HG02840 (cell line): ENCODE measurements at regions not wholly inside any gene's neighbourhood (a gene's known extent, or its start where the extent isn't known, plus 50 kb on each side); places are given as distances from the start of the nearest gene placed in this dataset.
"Not testable (repeated sequence)": the region's sequence is repeated elsewhere in the genome, so short reads cannot be mapped to it uniquely, and the experiment has no call there.

Source experiments
- ATAC-seq: cut with Tn5 transposase; IDR thresholded peaks from one replicate; pipeline ENCODE4 v1.9.1; 2021; ENCODE audit warnings: mild to moderate bottlenecking, moderate library complexity, moderate number of reproducible peaks; ENCODE audit not compliant: unreplicated experiment, low FRiP score

DNA sequence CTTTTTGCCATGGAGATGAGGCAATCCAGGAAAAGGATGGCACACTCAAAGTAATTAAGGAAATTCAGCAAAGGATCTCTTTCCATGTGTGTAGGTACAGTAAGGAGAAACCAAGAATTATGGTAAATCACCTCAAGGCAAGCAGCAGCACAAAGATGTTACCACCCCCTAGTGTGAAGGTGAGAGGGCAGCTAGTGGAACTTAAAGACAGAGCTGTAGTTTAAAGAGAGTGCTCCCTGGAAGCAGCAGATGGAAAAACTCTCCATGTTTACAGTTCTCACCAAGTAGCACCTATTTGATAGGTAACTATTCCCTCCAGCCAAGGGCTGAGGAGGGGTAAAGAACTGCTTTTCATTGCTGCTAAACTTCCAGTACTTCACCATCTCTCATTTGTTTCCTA, 860.4 kb upstream of the CRIM1 start:
- no peak for ATAC-seq

DNA sequence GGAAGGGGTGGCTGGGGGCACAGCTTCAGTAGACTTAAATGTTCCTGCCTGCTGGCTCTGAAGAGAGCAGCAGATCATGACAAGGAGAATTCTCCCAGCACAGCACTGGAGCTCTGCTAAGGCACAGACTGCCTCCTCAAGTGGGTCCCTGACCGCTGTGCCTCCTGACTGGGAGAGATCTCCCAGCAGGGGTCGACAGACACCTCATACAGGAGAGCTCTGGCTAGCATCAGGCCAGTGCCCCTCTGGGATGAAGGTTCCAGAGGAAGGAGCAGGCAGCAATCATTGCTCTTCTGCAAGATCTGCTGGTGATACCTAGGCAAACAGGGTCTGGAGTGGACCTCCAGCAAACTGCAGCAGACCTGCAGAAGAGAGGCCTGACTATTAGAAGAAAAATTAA, 877.5 kb upstream of the CRIM1 start:
- ATAC-seq, result not testable (repeated sequence)

DNA sequence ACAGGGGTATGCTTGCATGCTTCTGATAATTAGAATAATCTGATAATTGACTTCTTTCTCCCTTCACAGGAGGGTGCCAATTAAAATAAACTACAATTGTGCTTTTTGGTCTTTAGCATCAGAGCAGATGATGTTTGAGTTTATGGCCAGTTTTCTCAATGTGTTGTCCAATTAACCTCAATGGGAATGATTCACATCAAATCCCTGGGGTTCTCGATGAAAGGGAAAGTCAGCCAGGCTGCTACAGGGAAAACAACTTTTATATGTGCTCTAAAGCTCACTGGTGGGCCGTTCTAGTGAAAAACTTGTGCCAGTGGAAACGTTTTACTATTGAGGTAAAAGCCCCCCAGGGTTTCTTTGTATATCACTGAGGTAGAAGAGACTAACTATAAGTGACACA, 887.3 kb upstream of the CRIM1 start:
- no peak for ATAC-seq

DNA sequence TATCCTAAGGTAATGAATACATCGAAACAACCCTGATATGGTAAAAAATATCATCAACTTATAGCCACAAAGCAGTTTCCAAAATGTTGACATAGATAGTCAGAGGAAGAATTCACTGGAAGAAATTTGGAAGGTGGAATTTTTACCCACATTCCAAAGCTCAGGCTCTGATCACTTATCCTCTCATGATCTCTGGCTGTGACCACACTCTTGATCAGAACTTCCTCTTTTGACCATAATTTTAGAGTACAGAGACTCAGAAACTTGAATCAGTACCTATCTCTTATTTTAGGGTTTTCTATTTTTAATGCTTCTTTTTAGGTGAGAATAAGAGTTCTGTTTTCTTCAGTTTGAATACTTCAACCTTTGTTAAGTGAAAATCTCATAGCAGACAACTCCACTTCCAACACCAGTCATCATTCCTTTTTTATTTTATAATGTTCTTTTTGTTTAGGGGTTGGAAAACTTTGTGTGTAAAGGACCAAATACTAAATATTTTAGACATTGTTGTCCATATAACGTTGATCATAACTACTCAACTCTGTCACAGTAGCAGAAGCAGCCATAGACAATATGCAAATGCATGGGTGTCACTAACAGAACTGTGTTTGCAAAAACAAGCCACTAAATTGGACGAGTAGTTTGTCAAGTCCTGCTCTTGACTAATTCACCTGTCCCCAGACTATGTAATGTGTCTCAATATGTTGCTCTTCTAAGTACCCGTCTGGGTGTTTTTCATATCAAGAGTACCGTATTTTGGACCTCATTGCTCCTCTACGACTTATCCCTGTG, 891.6 kb upstream of the CRIM1 start:
- no peak for ATAC-seq

DNA sequence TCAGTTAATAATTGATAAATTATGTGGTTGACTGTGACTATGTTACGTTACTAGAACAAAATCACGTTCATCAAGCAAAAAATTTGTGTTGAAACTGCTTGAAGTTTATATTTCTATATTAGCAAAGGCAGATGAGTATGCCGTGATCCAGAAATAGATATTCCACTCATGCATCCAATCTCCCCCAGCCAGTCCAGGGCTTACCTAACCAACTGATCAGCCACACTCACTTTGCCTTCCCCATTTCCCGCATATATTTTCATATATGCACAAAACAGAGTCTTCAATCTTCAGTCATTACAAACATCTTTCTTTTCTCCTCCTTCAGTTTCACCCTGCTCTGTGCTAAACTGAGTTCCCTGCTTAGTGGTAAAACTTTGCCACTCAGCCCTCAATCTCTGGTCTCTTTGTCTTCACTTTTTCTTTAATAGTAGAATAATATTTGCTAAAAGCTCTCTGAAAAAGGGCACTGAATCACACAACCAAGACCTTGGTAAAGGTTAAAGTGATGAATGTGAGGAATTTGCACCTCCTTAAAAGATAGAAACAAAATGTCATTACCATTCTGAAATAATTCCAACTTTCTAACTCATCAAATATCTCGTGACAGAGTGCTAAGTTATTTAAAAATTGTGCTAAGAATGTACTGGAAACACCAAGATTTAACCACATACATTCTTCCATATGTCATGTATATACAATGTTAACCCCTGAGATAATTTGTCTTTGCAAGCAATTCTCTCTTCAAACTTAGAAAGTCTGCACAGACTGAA, 893.2 kb upstream of the CRIM1 start:
- no peak for ATAC-seq

DNA sequence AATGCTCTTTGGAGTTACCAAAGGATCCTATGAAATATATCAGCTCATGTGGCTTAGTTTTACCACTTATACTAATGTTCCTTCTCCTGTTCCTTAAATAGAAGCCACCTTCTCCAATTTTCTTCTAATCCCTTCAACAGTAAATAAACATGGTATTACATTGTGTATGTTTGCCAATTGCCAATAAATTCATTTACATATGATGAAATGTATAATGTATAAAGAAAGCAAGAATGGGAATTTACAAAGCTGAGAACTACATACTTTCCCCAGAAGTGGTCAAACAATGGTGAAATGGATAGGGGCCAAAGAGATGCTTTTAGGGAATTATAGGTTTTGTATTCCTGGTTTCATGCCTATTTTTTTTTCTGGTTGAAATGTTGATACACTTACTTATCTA, 894.2 kb upstream of the CRIM1 start:
- ATAC-seq, result no peak

DNA sequence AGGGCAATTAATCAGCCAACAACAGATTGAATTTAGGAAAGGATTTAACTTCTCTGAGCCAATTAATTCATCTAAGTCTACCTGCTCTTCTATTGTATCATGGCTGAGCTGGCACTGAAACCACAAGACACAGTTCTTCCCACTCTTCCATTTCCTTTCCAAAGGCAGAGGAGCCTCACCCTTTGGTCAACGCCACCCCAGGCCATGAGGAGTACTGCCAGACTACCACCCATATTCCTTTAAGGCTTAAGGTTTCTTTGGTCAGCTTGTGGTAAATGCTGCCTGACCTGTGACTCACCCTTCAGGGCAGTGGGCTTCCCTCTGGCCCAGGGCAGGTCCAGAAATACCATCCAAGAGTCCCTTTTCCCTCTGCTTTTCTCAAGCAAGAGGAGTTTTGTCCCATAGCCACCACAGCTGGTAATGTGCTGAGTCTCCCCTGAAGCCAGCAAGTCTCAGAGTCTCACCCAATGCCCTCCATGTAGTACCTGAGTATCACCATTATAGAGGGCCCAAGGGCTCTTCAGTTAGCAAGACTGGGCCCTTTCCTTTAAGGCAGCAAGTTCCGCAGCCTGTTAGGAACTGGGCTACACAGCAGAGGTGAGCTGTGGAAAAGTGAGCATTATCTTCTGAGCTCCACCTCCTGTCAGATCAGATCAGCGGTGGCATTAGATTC, 900.5 kb upstream of the CRIM1 start:
- ATAC-seq, result no peak

DNA sequence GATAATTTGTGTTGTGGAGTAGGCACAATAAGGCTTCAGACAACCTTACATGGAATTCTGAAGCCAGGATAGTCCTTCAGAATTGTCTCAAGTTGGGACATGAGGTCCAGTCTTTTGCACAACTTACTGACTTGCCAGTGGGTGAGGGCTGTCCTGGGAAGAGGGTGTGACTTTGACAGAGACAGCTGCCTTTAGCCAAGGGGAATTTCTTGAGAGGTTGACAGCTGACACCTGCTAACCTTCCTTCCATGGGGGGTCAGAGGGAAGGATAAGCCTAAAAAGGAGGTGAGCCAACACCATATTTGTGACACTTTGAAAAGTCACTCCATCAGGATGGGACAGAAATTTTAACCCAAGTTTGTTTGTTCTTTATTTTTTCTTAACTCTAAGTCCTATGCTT, 907.8 kb upstream of the CRIM1 start:
- no peak for ATAC-seq

DNA sequence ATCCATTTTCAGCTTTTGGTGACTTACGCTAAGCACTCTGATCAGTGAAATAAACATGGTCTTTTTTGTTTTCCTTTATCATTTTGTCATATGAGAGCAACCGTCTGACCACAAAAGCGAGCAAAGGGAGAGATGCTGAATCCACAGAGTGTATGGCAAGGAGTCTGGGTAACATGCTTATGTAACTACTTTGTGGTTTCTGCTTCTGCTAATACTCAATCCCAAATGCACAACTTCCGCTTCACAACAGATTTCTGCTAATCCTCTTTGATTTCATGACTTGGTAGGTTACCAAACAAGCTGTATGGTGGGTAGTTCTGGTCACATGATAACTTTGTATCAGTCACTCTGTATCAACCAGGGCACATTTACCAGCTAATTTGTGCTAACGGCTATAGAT, 908.4 kb upstream of the CRIM1 start:
- ATAC-seq, result no peak

DNA sequence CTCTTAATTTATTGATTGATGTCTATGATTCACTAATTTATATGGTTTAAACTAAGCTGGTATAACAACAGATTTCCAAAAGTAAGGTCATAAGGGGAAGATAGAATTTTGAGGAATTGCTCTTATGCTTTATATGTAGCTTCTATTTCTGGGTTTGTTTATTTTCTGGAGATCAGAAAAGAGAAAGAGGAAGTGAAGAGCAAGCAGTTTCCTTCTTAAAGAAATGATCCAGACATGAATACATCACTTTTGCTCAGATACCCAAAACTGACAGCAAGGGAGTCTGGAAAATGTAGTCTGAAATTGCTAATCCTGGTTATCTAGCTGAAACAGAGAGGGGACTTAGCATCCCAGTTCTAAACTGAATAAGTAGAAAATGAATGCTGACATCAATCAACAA, 912.5 kb upstream of the CRIM1 start:
- no peak for ATAC-seq

DNA sequence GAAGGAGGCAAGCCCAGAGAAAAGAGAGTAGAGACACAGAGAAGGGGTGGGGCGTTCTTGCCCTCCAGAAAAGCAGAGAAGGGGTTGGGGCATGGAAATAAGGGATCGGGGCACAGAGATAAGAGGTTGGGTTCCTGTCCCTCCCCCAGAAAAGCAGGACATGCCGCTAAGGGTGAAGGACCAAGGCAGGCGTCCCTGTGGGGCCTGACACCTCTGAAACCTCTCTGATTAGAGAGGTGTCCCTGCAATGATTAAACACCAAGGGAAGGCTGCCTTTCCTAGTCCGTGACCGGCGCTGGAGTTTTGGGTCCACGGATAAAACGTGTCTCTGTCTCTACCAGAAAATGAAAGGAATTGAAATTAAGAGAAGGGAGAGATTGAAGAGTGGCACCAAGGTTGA, 914.0 kb upstream of the CRIM1 start:
- not testable (repeated sequence) for ATAC-seq

DNA sequence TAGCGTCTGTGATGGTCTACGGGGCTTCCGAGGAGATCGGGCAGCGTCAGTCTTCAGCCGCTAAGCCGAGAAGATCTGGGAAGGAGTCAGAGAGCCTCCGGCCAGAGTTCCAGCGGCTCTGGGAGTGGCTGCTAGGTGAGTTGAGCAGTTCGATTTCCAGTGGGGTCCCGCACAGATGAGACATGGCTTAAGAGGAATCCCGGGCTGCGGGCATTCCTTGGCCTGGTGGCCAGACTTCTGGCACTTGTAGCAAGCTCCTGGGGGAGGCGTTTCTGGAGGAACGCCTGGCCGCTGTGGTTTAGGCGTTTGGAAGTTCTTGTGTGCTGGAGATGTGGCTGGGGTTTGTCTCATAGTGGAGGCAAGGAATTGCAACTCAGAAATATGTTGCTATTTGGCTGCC, 915.3 kb upstream of the CRIM1 start:
- not testable (repeated sequence) for ATAC-seq

DNA sequence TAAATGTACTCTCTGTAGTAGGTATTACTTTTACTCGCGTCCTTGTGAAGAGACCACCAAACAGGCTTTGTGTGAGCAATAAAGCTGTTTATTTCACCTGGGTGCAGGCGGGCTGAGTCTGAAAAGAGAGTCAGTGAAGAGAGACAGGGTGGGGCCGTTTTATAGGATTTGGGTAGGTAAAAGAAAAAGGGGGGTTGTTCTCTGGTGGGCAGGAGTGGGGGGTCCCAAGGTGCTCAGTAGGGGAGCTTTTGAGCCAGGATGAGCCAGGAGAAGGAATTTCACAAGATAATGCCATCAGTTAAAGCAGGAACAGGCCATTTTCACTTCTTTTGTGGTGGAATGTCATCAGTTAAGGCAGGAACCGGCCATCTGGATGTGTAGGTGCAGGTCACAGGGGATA, 918.7 kb upstream of the CRIM1 start:
- ATAC-seq, result not testable (repeated sequence)

DNA sequence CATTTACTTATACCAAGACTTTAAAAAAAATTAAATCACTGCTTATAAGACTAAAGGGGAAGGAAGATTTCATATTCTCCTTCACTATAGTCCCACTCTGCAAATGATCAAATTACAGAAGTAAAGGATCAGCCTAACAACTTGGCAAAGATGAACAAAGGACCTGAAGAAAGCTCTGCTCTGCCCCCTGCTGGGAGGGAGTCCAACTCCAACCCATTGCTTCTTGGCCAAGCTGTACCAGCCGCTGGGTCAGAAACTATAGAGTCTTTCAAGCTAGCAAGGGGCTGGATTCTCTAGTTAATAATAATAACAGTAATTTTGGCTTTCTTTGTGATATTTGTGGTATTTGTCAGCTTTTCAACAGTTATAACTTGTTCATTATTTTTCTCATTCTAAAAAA, 927.0 kb upstream of the CRIM1 start:
- ATAC-seq, result no peak

DNA sequence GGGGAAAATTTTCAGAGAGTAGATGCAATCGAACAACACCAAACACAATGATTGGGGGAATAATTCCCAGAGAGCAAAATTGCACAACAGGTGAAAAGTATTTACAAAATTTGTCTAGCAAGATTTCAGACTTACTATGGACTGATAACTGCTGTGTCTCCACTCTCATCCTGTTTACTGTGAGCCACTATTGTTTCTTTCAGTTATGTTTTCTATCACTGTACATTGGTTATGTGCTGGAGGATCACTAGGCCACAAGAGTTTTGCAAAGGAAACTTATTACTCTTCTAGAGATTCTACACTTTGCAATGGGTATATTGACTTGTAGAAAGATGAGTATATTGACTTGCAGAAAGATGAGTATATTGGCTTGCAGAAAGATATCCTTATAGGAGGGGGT, 934.1 kb upstream of the CRIM1 start:
- no peak for ATAC-seq

DNA sequence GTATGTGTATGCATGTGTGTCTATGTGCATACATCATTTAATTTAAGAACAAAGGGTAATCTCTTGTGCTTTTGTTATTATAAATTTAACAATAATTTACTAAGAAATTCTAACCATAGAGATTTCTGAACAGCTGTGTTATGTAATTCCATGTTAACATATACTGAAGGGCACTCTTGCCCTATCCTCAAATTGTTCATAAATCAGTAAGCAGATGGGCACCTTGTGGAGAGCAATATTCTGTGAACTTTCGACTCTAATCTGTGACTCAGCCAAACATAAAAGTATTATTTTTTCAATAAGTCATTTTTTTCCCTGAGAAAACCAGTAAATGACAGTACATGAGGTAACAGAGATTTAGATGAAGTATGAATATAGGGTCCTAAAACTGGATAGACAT, 938.3 kb upstream of the CRIM1 start:
- ATAC-seq, result no peak

DNA sequence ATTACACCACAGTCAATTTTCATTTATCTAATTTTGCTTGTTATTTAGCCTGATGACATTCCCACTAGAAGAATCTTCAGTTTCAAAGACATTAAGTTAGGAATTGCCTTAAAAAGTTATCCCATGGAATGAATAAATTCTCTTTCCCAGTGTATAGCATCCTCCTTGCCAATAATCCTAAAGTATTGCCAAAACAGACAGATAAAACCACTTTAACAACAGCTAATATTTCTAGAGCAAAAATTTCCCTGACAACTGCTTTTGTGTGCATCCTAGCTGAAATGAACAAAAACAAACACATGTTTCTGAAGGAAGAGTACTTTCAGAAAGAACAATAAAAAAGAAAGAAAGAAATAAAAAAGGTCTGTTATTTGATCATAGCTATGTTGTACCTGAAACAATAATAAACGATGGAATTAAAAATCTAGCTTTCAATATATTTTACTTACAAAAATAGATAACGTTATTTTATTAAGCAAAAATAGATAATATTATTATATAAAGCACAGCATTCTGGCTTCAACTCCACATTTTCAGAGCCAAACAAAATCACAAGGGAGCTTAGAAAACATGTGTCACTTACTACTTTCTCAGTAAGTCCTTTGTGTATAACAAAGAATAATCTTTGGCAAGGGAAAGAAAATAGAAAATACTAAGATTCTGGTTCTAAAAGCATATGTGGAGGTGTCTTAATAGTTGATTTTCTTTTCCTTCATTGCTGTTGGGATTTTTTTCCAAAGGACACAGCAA, 939.0 kb upstream of the CRIM1 start:
- ATAC-seq, result no peak

DNA sequence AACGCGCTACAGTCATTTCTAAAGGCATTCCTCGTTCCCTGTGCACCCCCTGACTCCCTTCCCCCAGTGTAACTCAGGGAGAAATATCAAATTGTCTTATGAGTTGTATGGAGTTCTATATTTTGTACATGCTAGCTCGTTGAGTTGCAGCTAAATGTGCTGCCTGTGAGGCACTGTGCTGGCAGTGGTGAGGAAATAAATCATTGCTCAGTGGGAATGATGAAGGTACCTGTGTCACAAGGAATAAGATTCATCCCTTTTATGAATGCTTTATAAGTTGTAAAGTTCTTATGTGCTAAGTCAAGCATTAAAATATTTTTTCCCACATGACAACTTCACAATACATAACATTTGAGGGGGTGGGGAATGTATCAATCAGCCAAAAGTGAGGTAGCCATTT, 939.6 kb upstream of the CRIM1 start:
- no peak for ATAC-seq

DNA sequence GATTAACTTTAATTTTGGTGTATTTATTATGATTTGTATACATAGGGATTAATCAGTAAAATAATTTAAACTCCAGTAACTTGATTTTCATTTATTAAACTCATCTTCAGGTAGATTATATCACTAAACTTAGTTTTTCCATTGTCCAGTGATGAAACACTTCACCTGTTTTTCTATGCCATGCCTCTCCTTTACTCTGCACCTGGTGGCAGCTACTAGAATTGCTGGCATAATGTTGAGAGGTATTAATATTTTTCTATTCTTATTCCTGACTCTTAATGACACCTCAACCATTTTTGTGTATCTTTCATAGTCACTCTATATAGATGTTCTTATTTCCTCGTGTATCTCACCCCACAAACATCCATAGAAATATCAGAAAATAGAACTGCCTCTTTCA, 940.3 kb upstream of the CRIM1 start:
- ATAC-seq, result no peak

DNA sequence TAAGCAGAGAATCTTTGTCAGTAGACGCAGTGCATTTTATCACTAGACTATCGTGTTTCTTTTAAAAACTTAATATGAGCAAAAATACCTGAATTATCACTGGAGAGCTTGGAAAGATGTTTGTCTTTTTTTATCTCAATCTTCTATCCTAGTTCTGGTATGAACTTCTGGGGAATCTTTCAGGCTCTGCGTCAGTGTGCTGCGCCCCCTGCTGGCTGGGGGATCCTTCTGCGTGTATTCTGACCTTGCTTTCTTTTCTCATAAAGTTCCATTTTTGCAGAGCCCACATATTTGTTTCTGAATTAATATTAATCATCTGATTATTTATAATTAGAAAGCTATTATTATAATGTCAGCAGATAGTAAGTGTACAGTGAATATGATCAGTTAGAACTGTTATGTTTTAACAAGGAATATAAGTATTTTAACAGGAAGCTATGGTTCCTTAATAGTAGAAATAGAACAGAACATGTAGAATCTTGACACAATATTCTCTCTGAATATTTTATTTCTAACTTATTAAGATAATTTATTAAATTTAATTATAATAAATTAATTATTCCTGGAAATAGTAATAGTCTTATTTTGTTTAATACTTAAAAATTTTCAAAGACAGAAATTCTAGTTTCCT, 945.0 kb upstream of the CRIM1 start:
- ATAC-seq, result no peak
